GM19351 (cell line): ENCODE measurements at regions not wholly inside any gene's neighbourhood (a gene's known extent, or its start where the extent isn't known, plus 50 kb on each side); places are given as distances from the start of the nearest gene placed in this dataset.

ENCODE experiments used
- ATAC-seq: cut with Tn5 transposase; IDR thresholded peaks from one replicate; pipeline ENCODE4 v1.9.1; 2021; ENCODE audit warnings: mild to moderate bottlenecking, moderate library complexity; ENCODE audit not compliant: unreplicated experiment

- ATAC-seq, result no peak
Measured at GRCh38 chr22:47291565-47292495, 529.4 kb downstream of the TBC1D22A start.

- ATAC-seq, result no peak
Measured at GRCh38 chr22:47290706-47291430, 528.4 kb downstream of the TBC1D22A start.

GRCh38 chr22:47289336-47289985 is 527.0 kb downstream of the TBC1D22A start:
- ATAC-seq, result no peak

- ATAC-seq, result no peak
Measured at GRCh38 chr22:47288680-47289079, 526.2 kb downstream of the TBC1D22A start.

- ATAC-seq, result no peak
Measured at GRCh38 chr22:47287516-47287915, 525.1 kb downstream of the TBC1D22A start.

DNA sequence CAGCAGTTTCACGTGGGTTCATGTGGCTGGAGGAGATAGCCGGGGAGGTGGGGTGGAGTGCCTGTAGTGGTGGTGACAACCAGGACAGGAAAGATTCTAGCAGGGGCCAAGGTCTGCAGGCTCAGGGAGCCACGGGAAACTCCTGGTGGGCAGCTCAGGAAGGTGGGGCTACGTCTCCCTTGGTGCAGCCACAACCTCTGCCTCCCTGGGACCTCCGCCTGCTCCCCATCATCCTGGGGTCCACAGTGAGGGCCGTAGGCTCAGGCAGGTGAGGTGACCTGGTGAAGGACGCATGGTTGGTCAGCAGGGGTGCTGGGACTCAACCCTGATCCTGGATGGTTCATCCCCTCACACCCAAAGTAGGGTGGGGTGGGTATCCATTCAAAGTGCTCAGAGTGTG is 524.1 kb downstream of the TBC1D22A start:
- no peak for ATAC-seq

DNA sequence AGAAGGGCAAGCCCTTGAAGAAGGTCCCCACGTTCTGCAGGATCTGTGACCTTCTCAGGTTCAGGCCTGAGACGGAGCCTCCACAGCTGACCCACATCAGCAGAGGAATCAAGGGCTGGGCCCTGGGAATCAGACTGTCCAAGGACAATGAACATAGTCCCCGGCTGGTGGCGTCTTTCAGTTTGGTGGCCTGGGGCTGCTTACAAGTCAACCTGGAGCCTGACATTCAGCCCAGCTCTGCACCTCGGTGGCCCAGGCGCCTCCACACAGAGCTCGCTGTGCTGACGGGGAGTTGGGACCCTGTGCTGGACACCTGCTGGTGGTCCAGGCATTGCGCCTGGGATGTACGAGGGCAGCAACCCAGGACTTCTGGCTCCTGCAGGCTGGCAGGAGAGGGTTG is 523.5 kb downstream of the TBC1D22A start:
- no peak for ATAC-seq

GRCh38 chr22:47284822-47285221 is 522.4 kb downstream of the TBC1D22A start:
- no peak for ATAC-seq

DNA sequence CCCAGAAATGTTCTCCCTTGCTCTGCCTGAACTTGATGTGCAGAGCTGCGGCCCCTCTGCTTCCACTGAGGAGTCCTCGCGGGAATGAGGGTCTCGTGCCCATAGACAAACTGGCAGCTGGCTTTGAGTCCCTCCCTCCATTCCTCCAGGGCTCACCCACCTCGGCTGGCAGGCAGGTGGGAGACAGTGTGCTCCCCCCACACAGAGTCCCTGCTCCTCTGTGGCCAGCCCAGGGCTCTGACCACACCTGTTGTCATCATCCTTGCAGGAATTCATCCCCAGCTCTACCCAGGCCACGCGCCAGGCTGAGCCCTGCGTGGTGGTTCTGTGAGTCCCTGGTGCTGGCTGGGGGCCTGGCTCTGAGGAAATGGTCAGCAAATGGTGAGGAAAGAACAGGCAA is 521.9 kb downstream of the TBC1D22A start:
- ATAC-seq, result no peak

- ATAC-seq, result no peak
Measured at GRCh38 chr22:47283616-47284270, 521.3 kb downstream of the TBC1D22A start.

- ATAC-seq, result no peak
Measured at GRCh38 chr22:47282851-47283250, 520.4 kb downstream of the TBC1D22A start.

- ATAC-seq, result no peak
Measured at GRCh38 chr22:47282366-47282765, 519.9 kb downstream of the TBC1D22A start.

DNA sequence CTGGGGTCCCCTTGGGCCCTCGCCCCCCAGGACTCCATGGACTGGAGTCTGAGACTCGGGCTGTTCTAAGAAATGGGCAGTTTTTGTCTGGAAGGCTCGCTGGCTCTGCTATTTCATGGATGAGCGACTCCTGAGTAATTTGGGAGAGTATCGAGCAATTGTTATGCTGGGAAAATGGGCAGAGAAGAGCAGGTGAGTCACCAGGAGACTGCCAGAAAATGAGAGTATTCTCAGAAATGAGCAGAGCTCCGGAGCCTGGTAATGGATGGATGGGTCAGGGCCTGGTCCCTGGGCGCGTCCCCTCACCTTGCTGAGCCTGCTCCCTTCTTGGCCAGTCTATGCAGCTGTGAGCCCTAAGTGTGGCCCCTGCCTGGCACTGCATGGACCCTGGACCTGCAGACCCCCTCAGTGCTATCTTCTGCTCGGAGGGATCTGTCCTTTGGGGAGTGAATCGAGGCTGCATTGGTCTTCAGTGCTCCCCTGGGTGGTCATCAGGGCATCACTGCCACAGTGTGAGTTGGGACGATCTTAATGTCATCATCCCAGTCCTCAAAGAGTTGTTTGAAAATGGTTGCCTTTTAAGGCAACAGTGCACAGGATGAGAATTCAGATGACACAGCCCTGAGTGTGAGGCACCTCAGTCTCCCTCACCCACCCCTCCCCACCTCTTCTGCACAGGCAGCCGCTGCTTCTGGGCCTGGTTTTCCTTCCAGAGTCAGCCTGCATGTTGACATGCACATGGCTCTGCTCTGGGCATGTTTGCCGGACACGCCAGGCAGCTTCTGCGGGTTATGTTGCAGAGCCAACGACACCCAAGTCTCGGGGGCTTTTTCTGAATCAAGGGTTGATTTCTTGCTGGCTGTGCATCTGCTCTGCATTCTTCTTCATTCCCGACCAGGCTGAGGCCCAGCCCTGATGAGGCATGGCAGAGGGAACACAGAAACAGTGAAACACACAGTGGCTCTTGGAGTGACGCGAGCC is 519.0 kb downstream of the TBC1D22A start:
- no peak for ATAC-seq

- no peak for ATAC-seq
Measured at GRCh38 chr22:47280301-47280700, 517.9 kb downstream of the TBC1D22A start.

- no peak for ATAC-seq
Measured at GRCh38 chr22:47279746-47280145, 517.3 kb downstream of the TBC1D22A start.

- no peak for ATAC-seq
Measured at GRCh38 chr22:47279337-47279736, 516.9 kb downstream of the TBC1D22A start.

DNA sequence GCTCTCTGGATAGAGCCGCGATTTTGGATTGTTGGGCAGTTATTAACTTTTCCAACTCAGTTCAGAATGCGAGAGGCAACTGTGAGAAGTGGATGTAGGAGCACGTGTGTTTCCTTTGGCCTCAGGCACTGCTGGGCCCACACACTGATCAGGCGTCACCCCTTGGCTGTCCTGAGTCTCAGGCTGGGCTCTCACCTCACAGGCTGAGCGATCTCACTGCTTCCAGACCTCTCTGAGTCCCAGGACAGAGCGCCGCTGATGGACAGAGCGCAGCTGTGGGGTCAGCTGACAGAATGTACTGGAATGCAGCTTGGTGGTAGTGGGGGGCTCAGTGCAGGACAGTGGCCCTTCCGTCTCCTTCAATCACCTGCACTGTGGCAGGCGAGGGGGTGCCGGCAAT is 516.2 kb downstream of the TBC1D22A start:
- ATAC-seq, result no peak

- no peak for ATAC-seq
Measured at GRCh38 chr22:47277531-47277930, 515.1 kb downstream of the TBC1D22A start.

DNA sequence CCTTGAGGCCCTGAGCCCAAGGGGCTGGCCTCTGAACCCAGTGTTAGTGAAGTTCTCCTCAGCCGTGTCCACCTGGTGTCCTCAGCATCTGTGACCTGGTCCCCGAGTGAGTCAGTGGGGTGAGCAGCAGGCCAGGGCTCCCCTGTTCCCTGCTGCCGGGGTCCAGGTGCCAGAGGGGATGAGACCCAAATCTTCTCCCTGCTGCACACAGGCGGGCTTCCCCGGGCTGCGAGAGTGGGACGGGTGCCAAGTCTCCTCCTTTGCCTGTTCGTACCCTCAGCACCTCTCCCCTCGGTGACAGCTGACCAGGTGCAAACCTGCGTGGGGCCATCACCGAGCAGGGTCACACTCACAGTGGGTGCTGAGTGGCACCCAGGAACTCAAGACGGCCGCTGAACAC is 514.5 kb downstream of the TBC1D22A start:
- ATAC-seq, result no peak

DNA sequence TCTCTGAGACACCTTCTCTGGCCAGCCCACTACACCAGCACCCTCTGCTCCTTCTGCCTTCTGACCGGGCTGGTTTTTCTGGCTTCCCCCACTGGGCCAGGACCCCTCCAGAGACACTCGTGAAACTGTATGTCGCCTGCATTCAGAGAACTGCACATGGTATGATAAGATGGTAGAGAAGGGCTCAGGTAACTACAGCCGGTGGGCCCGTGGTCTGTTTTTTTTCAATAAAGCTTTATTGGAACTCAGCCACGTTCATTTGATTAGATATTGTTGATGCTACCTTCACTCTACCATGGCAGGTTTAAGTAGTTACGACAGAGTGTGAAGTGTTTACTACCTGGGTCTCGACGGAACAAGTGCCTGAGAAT is 514.0 kb downstream of the TBC1D22A start:
- no peak for ATAC-seq
